Esophagus mucosa (tissue), 1 donor: ENCODE measurements at regions not wholly inside any gene's neighbourhood (a gene's known extent, or its start where the extent isn't known, plus 50 kb on each side); places are given as distances from the start of the nearest gene placed in this dataset.

Experiments
- ATAC-seq: fragments of 200-7000 bp; cut with Tn5 transposase; one replicate; pipeline ENCODE4 v1.9.1; 2020
- donor health status: DM: yes; HTN: yes; CAD: no.

GRCh38 chr4:180456928-180457327, 1786.3 kb upstream of the TENM3 start:
- ATAC-seq = no peak

- ATAC-seq = no peak
Observed at GRCh38 chr4:180462116-180462515, 1781.1 kb upstream of the TENM3 start.

- ATAC-seq = no peak
Observed at GRCh38 chr4:180465364-180465763, 1777.8 kb upstream of the TENM3 start.

GRCh38 chr4:180483036-180483435, 1760.2 kb upstream of the TENM3 start:
- ATAC-seq = no peak

- ATAC-seq = no peak
Observed at GRCh38 chr4:180485407-180485806, 1757.8 kb upstream of the TENM3 start.

GRCh38 chr4:180486342-180486741, 1756.9 kb upstream of the TENM3 start:
- ATAC-seq = no peak

GRCh38 chr4:180489787-180490186, 1753.4 kb upstream of the TENM3 start:
- no peak for ATAC-seq

GRCh38 chr4:180491210-180491609, 1752.0 kb upstream of the TENM3 start:
- ATAC-seq = no peak

GRCh38 chr4:180493299-180493698, 1749.9 kb upstream of the TENM3 start:
- no peak for ATAC-seq

- ATAC-seq = no peak
Observed at GRCh38 chr4:180500154-180500553, 1743.0 kb upstream of the TENM3 start.

GRCh38 chr4:180512801-180513475, 1730.3 kb upstream of the TENM3 start:
- no peak for ATAC-seq

- ATAC-seq = no peak
Observed at GRCh38 chr4:180518906-180519305, 1724.3 kb upstream of the TENM3 start.

GRCh38 chr4:180521181-180521580, 1722.0 kb upstream of the TENM3 start:
- ATAC-seq = no peak

GRCh38 chr4:180525523-180526077, 1717.6 kb upstream of the TENM3 start:
- no peak for ATAC-seq

- ATAC-seq = no peak
Observed at GRCh38 chr4:180528003-180528402, 1715.2 kb upstream of the TENM3 start.

- ATAC-seq = no peak
Observed at GRCh38 chr4:180530787-180531186, 1712.4 kb upstream of the TENM3 start.

GRCh38 chr4:180532691-180533090, 1710.5 kb upstream of the TENM3 start:
- ATAC-seq = no peak

- no peak for ATAC-seq
Observed at GRCh38 chr4:180538384-180539057, 1704.7 kb upstream of the TENM3 start.

- ATAC-seq = no peak
Observed at GRCh38 chr4:180539284-180539683, 1703.9 kb upstream of the TENM3 start.

- no peak for ATAC-seq
Observed at GRCh38 chr4:180541678-180542077, 1701.5 kb upstream of the TENM3 start.

- ATAC-seq = no peak
Observed at GRCh38 chr4:180542445-180543100, 1700.6 kb upstream of the TENM3 start.

- ATAC-seq = no peak
Observed at GRCh38 chr4:180550106-180550505, 1693.1 kb upstream of the TENM3 start.

GRCh38 chr4:180557348-180557747, 1685.9 kb upstream of the TENM3 start:
- no peak for ATAC-seq

- no peak for ATAC-seq
Observed at GRCh38 chr4:180557950-180558349, 1685.3 kb upstream of the TENM3 start.
